ENCODE measurements at regions not wholly inside any gene's neighbourhood (a gene's known extent, or its start where the extent isn't known, plus 50 kb on each side); places are given as distances from the start of the nearest gene placed in this dataset.

- no peak for TF ChIP-seq CTCF (conservative IDR thresholded peaks at IDR 0.05; ENCODE audit: low read depth, low read length)
- DNase-seq (ENCODE audit: low read depth) = no peak
- H3K4me3 ChIP-seq (ENCODE audit: low read length) = no peak overlapping the region
These were observed 1568.8 kb downstream of the PLA2G4A start for GRCh38 chr1:188397521-188397920.

GRCh38 chr1:188402986-188403385 is 1574.2 kb downstream of the PLA2G4A start:
- H3K4me3 ChIP-seq (ENCODE audit: low read length) = no peak overlapping the region
- DNase-seq (ENCODE audit: low read depth) = no peak
- TF ChIP-seq CTCF (conservative IDR thresholded peaks at IDR 0.05; ENCODE audit: low read depth, low read length) = no peak

- no peak for DNase-seq (ENCODE audit: low read depth)
- no peak overlapping the region for H3K4me3 ChIP-seq (ENCODE audit: low read length)
- no peak for TF ChIP-seq CTCF (conservative IDR thresholded peaks at IDR 0.05; ENCODE audit: low read depth, low read length)
These were observed 1577.9 kb downstream of the PLA2G4A start for GRCh38 chr1:188406636-188407035.

GRCh38 chr1:188420177-188420576 is 1591.4 kb downstream of the PLA2G4A start:
- DNase-seq (ENCODE audit: low read depth) = no peak
- no peak for TF ChIP-seq CTCF (conservative IDR thresholded peaks at IDR 0.05; ENCODE audit: low read depth, low read length)
- no peak overlapping the region for H3K4me3 ChIP-seq (ENCODE audit: low read length)

- no peak for DNase-seq (ENCODE audit: low read depth)
- no peak for TF ChIP-seq CTCF (conservative IDR thresholded peaks at IDR 0.05; ENCODE audit: low read depth, low read length)
- no peak overlapping the region for H3K4me3 ChIP-seq (ENCODE audit: low read length)
These were observed 1594.3 kb downstream of the PLA2G4A start for GRCh38 chr1:188423073-188423472.

- DNase-seq (ENCODE audit: low read depth) = no peak
- no peak for TF ChIP-seq CTCF (conservative IDR thresholded peaks at IDR 0.05; ENCODE audit: low read depth, low read length)
- no peak overlapping the region for H3K4me3 ChIP-seq (ENCODE audit: low read length)
These were observed 1595.4 kb downstream of the PLA2G4A start for GRCh38 chr1:188424176-188424575.

- DNase-seq (ENCODE audit: low read depth) = no peak
- TF ChIP-seq CTCF (conservative IDR thresholded peaks at IDR 0.05; ENCODE audit: low read depth, low read length) = no peak
- H3K4me3 ChIP-seq (ENCODE audit: low read length) = no peak overlapping the region
These were observed 1596.9 kb downstream of the PLA2G4A start for GRCh38 chr1:188425687-188426086.

All from retinal pigment epithelial cell (primary cell).